Neural progenitor cell (in vitro differentiated cells): ENCODE measurements at regions not wholly inside any gene's neighbourhood (a gene's known extent, or its start where the extent isn't known, plus 50 kb on each side); places are given as distances from the start of the nearest gene placed in this dataset.

ENCODE experiments used
- EZH2 ChIP-seq: fragments of 200-600 bp; sonication (generic); IDR thresholded peaks from 2 replicates; pipeline ENCODE4 v1.6.1; 2017; ENCODE audit warnings: antibody characterized with exemption, mild to moderate bottlenecking, moderate library complexity
- TF ChIP-seq, protein P1 (sequence below): fragments of 200-600 bp; sonication (generic); IDR thresholded peaks from 2 replicates; pipeline ENCODE4 v1.5.1; 2017; ENCODE audit warnings: antibody characterized with exemption, mild to moderate bottlenecking

DNA sequence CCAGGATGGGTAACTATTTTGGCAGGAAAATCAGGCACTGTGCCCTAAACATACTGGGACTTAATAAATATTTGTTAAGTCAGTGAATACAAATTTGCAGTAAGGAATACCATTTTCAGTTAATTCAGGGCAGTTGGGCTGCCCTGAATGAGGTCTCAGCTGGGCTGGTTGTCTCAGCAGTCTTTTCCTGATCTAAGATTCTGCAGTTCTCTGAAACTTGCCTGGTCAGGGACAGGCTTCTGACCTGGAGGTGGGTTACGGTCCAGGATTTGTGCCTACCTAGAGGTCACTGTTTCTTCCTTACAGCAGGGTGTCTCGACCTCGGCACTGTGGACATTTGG is 160.6 kb downstream of the KTN1 start:
- TF ChIP-seq, protein P1, sequence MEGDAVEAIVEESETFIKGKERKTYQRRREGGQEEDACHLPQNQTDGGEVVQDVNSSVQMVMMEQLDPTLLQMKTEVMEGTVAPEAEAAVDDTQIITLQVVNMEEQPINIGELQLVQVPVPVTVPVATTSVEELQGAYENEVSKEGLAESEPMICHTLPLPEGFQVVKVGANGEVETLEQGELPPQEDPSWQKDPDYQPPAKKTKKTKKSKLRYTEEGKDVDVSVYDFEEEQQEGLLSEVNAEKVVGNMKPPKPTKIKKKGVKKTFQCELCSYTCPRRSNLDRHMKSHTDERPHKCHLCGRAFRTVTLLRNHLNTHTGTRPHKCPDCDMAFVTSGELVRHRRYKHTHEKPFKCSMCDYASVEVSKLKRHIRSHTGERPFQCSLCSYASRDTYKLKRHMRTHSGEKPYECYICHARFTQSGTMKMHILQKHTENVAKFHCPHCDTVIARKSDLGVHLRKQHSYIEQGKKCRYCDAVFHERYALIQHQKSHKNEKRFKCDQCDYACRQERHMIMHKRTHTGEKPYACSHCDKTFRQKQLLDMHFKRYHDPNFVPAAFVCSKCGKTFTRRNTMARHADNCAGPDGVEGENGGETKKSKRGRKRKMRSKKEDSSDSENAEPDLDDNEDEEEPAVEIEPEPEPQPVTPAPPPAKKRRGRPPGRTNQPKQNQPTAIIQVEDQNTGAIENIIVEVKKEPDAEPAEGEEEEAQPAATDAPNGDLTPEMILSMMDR, result no peak
- TF ChIP-seq EZH2, result no peak
